Cardiac muscle cell (in vitro differentiated cells and primary cell): ENCODE measurements at regions not wholly inside any gene's neighbourhood (a gene's known extent, or its start where the extent isn't known, plus 50 kb on each side); places are given as distances from the start of the nearest gene placed in this dataset.
A peak's percentile ranks its signal among the peaks of the same experiment; 100 is the strongest.

ENCODE experiments used
- DNase-seq, 2 donors: peaks; one replicate each; pipeline versions ENCODE4 v3.0.0 to v3.0.0-alpha.2; 2010 to 2017; ENCODE audit warnings: low read depth in 1 of 2, low spot score in 1 of 2
- H3K27ac ChIP-seq: fragments of 200-600 bp; sonication (generic); 2 replicates; pipeline ENCODE4 v1.5.1; 2016
- H3K27me3 ChIP-seq: fragments of 200-600 bp; sonication (generic); 2 replicates; pipeline ENCODE4 v1.6.0; 2016; ENCODE audit warnings: control low read depth
- H3K36me3 ChIP-seq: fragments of 200-600 bp; sonication (generic); 2 replicates; pipeline ENCODE4 v1.5.1; 2016; ENCODE audit warnings: control low read depth
- H3K4me1 ChIP-seq: fragments of 200-600 bp; sonication (generic); 2 replicates; pipeline ENCODE4 v1.8.1; 2017; ENCODE audit warnings: low read depth, mild to moderate bottlenecking, mixed run types
- H3K4me3 ChIP-seq: fragments of 200-600 bp; sonication (generic); 2 replicates; pipeline ENCODE4 v1.5.1; 2016; ENCODE audit warnings: mild to moderate bottlenecking
- H3K9me3 ChIP-seq: fragments of 200-600 bp; sonication (generic); 2 replicates; pipeline ENCODE4 v1.5.1; 2017; ENCODE audit warnings: low read depth, mild to moderate bottlenecking, control low read depth
- TF ChIP-seq, protein P1 (sequence below): IDR thresholded peaks from 2 replicates; pipeline ENCODE4 v1.5.1; 2012; ENCODE audit warnings: low read depth, mild to moderate bottlenecking, low read length

DNA sequence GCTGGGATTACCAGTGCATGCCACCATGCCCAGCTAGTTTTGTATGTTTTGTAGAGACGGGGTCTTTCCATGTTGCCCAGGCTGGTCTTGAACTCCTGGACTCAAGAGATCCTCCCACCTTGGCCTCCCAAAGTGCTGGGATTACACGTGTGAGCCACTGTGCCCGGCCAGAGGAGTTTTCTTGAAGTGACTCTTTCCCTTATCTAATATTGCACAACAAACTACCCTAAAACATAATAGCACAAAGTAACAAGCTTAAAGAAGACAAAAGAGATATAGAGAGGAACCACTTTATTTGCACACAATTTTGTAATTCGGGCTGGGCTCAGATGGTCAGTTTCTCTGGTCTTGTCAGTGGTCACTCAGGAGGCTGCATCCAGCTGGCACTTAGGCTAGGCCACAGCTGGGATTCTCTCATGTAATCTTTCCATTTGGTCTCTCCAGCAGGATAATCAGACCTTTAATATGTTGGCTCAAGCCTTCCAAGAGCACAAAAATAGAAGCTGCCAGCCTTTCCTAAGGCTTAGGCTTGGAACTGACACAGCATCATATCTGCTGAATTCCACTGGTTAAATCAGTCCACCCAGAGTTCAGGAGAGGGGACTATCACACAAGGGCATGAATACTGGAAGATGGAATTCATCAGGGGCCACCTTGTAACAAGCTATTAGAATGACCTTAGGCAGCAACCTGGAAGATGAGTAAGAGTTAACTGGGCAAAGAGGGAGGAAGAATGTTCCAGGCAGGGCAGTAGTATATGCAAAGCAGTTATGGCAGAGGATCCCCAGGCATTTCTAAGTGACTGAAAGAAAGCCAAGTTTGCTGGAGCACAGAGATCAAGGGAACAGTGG is 56.7 kb upstream of the PNRC1 start:
- H3K4me1 ChIP-seq, result peaks cover 13% of the 10 kb centered on the region
- no peaks in the 10 kb centered on the region for H3K27me3 ChIP-seq
- TF ChIP-seq, protein P1, sequence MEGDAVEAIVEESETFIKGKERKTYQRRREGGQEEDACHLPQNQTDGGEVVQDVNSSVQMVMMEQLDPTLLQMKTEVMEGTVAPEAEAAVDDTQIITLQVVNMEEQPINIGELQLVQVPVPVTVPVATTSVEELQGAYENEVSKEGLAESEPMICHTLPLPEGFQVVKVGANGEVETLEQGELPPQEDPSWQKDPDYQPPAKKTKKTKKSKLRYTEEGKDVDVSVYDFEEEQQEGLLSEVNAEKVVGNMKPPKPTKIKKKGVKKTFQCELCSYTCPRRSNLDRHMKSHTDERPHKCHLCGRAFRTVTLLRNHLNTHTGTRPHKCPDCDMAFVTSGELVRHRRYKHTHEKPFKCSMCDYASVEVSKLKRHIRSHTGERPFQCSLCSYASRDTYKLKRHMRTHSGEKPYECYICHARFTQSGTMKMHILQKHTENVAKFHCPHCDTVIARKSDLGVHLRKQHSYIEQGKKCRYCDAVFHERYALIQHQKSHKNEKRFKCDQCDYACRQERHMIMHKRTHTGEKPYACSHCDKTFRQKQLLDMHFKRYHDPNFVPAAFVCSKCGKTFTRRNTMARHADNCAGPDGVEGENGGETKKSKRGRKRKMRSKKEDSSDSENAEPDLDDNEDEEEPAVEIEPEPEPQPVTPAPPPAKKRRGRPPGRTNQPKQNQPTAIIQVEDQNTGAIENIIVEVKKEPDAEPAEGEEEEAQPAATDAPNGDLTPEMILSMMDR, result no peak
- H3K36me3 ChIP-seq, result no peaks in the 10 kb centered on the region
- no peaks in the 10 kb centered on the region for H3K9me3 ChIP-seq
- no peak overlapping the region for H3K4me3 ChIP-seq
- H3K27ac ChIP-seq, result peak overlapping the region; percentile 74
- peak; percentile 37 to 73 for DNase-seq

DNA sequence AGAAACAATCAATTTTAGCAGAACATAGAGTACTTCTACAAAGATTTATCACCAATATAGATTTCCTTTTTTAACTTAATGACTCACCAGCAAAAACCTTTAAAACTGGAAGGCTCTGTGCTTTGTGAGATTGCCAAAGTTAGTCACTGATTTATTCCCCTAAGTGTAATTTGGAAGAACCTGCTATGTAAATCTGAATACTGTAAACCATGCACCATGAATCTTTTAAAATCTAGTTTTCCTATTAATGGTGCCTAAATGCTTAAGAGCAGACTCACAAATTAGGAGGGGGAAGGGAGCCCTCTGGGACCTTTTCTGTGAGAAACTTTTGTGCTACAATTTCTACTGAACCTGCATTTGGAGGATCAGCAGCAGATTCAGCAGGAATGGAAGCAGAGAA is 57.8 kb upstream of the PNRC1 start:
- TF ChIP-seq, protein P1, result no peak
- Histone ChIP-seq H3K4me3 (no peak overlapping the region), H3K27me3 (no peaks in the 10 kb centered on the region), H3K27ac (no peak overlapping the region), H3K9me3 (no peaks in the 10 kb centered on the region), H3K4me1 (peaks cover 15% of the 10 kb centered on the region), H3K36me3 (no peaks in the 10 kb centered on the region)
- DNase-seq, result peak in 1 of 2 donors; percentile 69

DNA sequence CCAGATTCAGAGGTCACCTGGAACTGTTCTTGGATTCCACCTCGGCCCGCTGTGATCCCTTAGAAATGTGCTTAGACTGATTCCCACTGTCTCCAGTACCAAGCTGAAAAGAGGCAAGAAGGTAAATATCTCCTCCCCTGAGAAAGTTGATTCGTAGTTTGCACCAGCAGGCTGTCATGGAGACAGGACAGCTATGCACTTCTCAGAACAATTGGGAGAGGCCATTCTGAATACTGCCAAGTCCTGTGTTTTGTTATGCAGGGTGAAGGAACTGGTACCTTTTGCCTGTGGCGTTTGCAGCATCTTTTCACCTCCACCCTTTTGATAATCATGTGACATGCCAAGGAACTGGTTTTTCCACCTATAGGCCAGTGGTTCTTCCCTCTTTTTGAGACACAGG is 58.2 kb upstream of the RNGTT start:
- Histone ChIP-seq H3K4me1 (peaks cover 17% of the 10 kb centered on the region), H3K36me3 (no peaks in the 10 kb centered on the region), H3K4me3 (no peak overlapping the region), H3K27ac (no peak overlapping the region), H3K27me3 (no peaks in the 10 kb centered on the region), H3K9me3 (no peaks in the 10 kb centered on the region)
- DNase-seq, result no peak
- TF ChIP-seq, protein P1, result no peak

DNA sequence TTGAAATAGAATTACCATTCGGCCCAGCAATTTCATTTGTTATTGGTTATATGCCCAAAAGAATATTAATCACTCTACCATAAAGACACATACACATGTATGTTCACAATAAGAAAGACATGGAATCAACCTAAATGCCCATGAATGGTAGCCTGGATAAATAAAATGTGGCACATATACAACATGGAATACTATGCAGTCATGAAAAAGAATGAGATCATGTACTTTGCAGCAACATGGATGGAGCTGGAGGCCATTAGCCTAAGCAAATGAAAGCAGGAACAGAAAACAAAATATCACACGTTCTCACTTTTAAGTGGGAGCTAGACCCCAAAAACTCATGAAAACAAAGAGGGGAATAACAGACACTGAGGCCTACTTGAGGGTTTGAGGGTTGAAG is 52.6 kb upstream of the RNGTT start:
- Histone ChIP-seq H3K27me3 (no peaks in the 10 kb centered on the region), H3K36me3 (no peaks in the 10 kb centered on the region), H3K4me3 (no peak overlapping the region), H3K27ac (no peak overlapping the region), H3K4me1 (peaks cover 4% of the 10 kb centered on the region), H3K9me3 (no peaks in the 10 kb centered on the region)
- no peak for DNase-seq
- TF ChIP-seq, protein P1, result no peak

DNA sequence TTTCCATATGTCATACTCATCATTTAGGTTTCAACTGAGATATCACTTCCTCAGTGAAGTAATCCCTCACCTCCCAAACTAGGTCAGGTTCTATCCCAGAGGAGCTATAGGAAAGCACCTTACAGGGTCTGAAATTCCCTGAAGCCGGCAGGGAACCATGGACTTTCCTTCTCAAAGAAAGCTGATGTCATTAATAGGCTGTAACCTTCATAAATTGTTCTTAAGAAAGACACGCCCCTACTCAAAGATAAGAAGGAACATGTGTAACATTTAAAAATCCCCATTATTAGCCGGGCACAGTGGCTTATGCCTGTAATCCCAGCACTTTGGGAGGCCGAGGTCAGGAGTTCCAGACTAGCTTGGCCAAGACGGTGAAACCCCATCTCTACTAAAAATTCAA is 50.0 kb upstream of the RNGTT start:
- peak in 1 of 2 donors; percentile 23 for DNase-seq
- Histone ChIP-seq H3K36me3 (no peaks in the 10 kb centered on the region), H3K4me1 (peaks cover 4% of the 10 kb centered on the region), H3K27me3 (no peaks in the 10 kb centered on the region), H3K27ac (no peak overlapping the region), H3K4me3 (no peak overlapping the region), H3K9me3 (no peaks in the 10 kb centered on the region)
- TF ChIP-seq, protein P1, result no peak
